KBM-7 (cell line): ENCODE measurements at regions not wholly inside any gene's neighbourhood (a gene's known extent, or its start where the extent isn't known, plus 50 kb on each side); places are given as distances from the start of the nearest gene placed in this dataset.
"Not testable (repeated sequence)": the region's sequence is repeated elsewhere in the genome, so short reads cannot be mapped to it uniquely, and the experiment has no call there.

ENCODE experiments used
- DNase-seq: peaks from one replicate; pipeline ENCODE4 v3.0.0-alpha.2; 2015
- in situ Hi-C: fragments of 300-500 bp; cut with MboI; formaldehyde crosslinking; loops from 2 replicates; pipeline ENCODE4 v1.14.3; 2020; ENCODE audit warnings: low sequenced_read_pairs, low pct_unique_long_range_greater_than_20kb, mixed read lengths

GRCh38 chr9:41075671-41076070 lies 52.8 kb downstream of the FOXD4L6 start:
- DNase-seq, in situ Hi-C loops: not testable (repeated sequence)

DNA sequence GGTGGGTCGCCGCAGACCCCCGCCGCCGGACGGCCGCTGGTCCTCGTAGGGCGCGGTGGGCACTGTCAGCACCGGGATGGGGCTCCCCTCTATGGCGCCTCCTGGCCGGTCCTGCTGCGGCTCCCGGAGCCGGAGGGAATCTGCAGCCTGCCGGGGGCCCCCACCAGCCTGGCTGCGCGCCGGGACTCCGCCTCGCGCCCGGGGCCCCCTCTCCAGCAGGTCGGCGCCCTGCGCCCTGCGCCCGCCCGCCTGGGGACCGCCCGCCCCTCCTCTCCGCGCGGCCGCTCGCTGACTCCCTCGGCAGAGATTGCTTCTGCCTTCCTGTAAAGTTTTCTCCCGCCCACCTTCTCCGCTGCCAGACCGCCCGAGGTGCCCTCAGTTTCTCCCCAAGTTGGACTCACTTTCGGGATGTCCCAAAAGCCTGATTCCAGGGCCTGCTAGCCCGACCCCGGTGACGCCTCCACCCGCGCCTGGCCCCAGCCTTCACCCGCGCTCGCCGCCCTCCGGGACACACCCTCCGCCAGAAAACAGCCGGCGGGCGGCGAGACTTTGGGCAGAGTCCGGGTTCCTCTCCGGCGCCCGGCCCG lies 54.0 kb downstream of the FOXD4L6 start:
- in situ Hi-C loops, DNase-seq: not testable (repeated sequence)

DNA sequence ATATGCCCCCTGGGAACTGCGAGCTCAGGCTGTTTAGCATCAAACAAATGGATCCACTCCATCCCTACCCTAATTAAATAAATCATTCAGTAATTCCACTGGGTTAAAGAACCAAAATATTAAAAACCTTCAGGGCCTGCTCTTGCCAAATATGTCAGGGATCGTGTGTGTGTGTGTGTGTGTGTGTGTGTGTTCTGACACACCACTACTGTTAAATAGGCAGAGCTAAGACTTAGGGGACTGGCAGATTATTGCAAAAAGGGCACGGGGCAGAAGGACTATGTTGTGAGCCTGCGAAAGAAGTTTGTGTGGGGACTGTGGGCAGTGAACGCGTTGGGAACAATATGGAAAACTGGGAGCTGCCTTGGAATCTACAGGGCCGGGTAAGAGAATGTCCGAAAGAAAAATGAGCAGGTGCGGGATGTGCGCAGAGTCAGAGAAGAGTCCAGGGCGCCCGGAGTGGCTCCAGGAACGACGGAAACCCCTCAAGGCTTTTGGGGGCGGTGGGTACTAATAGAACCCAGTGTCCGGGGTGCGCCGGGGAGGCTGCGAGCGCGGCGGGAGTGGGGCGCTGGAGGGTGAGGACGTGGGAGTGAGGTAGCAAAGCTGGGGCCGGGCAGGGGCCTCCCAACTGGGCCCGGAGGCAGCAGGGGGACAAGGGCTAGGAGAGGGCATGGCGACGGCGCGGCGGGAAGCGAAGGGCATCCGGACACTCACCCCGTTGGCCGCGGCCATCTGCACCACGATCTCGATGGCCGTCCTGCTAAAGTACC lies 54.8 kb downstream of the FOXD4L6 start:
- DNase-seq, in situ Hi-C loops: not testable (repeated sequence)

DNA sequence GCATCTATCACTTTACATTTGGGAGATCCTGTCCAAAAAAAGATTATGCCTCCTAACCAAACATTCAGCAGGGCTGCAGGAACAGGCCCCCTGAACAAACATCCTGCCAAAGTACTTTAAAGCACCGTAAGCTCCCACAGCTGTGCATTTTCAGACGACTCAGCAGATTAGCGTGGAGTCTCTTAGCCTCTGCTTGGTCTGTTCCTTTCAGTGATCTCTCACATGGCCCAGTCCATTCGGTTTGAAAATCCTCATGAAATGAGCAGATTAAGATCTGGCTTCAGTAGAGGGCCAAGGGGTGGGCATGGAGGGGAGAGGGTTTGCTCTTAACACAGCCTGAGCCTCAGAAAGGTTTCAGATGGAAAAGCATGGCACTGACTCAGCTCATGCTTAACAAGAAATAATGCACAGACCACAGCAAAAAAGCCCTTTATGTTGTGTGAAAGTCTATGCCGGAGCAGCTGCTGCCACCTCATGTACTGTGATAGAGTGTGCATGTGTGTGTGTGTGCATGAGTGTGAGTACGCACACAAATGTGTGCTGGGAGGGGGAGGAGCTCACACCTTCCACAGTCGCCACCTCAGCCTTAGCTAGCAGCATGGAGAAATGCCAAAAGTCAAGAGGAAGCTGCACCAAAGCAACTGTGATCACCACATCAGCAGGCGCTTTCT lies 64.2 kb downstream of the FOXD4L6 start:
- in situ Hi-C loops: not testable (repeated sequence)
- DNase-seq: peak; percentile 23

DNA sequence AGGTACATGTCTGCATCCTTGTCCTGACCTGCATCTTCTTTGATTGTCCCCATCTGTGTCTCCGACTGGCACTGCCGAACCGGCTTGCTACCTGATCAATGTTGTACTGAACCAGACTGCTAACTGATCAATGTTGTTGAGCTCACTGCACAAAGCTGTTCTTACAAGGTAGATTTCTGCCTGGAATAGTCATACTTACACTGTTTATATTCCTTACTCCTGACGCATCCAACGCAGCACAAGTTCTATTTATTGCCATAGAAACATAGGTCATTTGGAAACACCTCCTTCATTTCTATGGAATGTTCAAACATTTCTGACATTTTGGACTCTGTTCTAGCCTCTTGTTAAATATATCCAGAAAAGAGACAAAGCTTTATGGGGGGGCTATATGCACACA lies 65.2 kb downstream of the FOXD4L6 start:
- in situ Hi-C loops, DNase-seq: not testable (repeated sequence)

GRCh38 chr9:41059603-41060002 lies 68.9 kb downstream of the FOXD4L6 start:
- in situ Hi-C loops, DNase-seq: not testable (repeated sequence)

DNA sequence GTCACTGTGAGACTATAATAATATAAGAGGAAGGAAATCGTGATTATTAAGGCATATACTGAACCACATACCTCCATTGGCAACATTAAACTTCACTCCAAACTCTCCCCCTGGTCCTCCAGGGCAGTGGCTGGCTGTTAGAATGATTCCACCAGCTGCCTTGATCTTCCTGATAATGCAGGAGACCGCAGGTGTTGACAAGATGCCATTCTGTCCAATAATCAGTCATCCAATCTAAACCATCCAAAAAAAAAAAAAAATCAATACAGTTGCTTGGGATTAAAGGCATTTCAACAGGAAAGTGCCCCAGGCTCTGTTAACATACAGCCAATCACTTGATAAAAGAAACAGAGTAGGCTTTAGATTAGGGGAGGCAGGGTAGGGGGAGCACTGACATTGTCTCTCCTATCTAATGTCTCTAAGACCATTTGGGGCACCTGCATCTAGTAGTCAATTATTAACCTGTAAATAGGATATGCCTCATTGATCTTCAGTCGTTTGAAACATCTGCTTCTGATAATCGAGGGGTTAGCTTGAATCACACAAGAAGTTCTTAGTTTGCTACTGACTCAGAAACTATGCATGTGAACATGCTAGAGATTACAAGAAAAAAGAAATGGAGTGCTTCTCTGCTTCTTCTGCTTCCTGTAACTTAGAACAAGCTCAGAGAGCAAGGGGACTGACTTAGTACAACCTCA lies 74.7 kb downstream of the FOXD4L6 start:
- in situ Hi-C loops, DNase-seq: not testable (repeated sequence)

- in situ Hi-C loops, DNase-seq: not testable (repeated sequence)
These were observed 79.8 kb downstream of the FOXD4L6 start for GRCh38 chr9:41048672-41049071.

GRCh38 chr9:41047792-41048191 lies 80.7 kb downstream of the FOXD4L6 start:
- in situ Hi-C loops: not testable (repeated sequence)

DNA sequence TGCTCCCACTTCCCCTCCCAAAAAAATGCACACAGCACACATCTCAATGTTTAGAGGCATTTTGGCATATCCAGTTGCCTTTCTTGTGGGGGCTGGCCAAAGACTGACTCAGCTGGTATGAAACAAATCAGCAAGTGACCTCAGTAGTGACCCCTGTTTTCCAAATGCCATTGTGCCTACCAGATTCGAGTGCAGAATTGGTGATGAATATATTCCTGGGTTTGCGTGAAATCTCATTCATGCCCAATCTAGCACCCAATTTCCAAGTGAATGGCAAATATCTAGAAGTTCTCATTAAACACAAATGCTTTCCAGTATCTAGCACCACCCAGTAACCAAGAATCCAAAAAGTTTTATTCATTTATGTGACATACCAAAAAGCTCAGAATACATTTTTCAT lies 83.6 kb downstream of the FOXD4L6 start:
- DNase-seq, in situ Hi-C loops: not testable (repeated sequence)

More at GRCh38 chr9:41047792-41048191, 80.7 kb downstream of the FOXD4L6 start:
- DNase-seq: not testable (repeated sequence)

- DNase-seq, in situ Hi-C loops: not testable (repeated sequence)
These were observed 85.0 kb downstream of the FOXD4L6 start for GRCh38 chr9:41043433-41043832.

GRCh38 chr9:41042111-41042510 lies 86.4 kb downstream of the FOXD4L6 start:
- DNase-seq, in situ Hi-C loops: not testable (repeated sequence)

- DNase-seq, in situ Hi-C loops: not testable (repeated sequence)
These were observed 87.7 kb downstream of the FOXD4L6 start for GRCh38 chr9:41040705-41041342.

- in situ Hi-C loops, DNase-seq: not testable (repeated sequence)
These were observed 93.2 kb downstream of the FOXD4L6 start for GRCh38 chr9:41035276-41035675.

GRCh38 chr9:41034699-41035197 lies 93.7 kb downstream of the FOXD4L6 start:
- in situ Hi-C loops, DNase-seq: not testable (repeated sequence)

DNA sequence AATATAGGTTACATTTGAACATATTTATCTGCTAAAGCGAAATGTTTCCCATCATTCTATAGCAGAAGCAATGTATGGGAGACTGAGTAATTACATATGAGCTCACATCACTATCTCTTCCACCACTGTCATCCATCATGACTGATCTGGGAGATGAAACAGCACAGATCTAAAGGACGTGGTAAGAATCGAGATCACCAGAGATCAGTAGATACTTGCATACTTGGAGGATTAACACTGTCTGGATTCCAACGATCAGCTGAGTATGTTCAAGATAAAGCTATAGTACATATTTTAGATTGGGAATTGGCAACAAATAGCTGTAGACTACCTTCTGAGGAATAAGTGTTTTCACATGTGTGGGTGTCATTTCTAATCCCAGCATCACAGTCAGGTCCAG lies 94.6 kb downstream of the FOXD4L6 start:
- in situ Hi-C loops, DNase-seq: not testable (repeated sequence)

DNA sequence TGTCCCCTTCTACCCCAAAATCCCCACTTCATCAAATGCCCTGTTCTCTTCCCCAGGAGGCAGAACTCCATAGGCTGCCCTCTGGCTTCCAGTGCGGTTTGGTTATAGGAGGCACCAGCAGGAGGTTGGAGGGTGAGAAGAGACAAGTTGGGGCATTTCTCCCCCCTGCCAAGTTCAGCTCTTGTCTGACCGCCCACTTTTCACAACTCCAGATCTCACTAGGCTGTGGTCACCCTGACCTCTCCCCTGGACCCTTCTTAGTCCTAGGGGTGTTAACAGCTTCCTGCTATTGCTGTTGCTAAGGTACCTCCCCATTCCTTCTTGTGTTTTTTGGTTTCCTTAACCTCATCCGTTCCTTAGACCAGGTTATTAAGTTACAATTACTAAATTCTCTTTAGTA lies 95.1 kb downstream of the FOXD4L6 start:
- in situ Hi-C loops, DNase-seq: not testable (repeated sequence)

DNA sequence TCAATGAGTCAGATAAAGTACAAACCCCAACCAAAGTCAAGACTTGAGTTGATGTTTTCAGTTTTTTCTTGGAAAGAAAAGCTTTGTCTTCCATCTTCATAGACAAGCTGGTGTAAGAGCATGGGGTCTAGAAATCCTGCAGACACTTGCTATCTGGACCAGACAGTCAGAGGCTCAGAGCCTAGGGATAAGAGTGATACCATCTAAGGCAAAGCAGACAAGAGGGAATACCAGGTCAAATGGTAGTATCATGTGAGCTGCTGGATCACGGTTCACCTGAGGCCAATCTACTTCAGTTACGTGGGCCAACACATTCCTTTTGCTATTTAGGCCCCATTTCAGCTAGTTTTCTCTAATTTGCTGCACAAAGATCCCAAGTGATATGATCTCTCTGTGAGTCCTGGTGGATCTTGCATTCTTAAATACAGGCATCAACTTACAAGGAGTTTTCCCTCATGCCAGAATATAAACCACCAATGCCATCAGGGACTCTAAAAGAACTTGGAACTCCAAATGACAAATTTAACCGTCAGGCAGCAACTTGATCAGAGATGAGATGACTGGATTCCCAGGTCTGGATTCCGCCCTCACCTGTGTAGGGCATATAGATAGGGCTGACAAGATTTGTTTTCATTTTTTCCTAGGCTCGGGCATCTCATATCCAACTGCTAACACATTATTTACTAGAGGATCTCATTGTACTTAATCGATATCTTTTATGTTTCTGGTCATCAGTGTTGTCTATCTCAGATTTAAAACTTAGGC lies 101.4 kb downstream of the FOXD4L6 start:
- DNase-seq, in situ Hi-C loops: not testable (repeated sequence)
